IMR-90 (cell line): ENCODE measurements at regions not wholly inside any gene's neighbourhood (a gene's known extent, or its start where the extent isn't known, plus 50 kb on each side); places are given as distances from the start of the nearest gene placed in this dataset.

Experiments
- ATAC-seq: fragments of 200-7000 bp; cut with Tn5 transposase; 2 replicates; pipeline ENCODE4 v1.9.1; 2020; ENCODE audit warnings: low read depth, mild to moderate bottlenecking, moderate library complexity
- BruUV-seq: library from RNA; stranded (reverse); fragments of 400-500 nt; replicated peaks from 2 replicates; lab custom pipeline; 2021; lab: Mats Ljungman, UMichigan
- CTCF ChIA-PET: fragments of 300-600 bp; formaldehyde crosslinking; extraction: SDS; loops from one replicate; lab custom pipeline; 2021; ENCODE audit warnings: antibody characterized with exemption; lab: Yijun Ruan, JAX
- POLR2A ChIA-PET: fragments of 300-600 bp; sonication (Branson Sonifier 250); formaldehyde crosslinking; loops from one replicate; lab custom pipeline; 2022; ENCODE audit warnings: antibody characterized with exemption; ENCODE audit not compliant: unreplicated experiment; lab: Charles Lee
- DNase-seq: peaks from one replicate; pipeline ENCODE4 v3.0.0; 2013
- H2AFZ ChIP-seq: replicated peaks from 2 replicates; pipeline ENCODE3; 2013; ENCODE audit warnings: low read length, mild to moderate bottlenecking; ENCODE audit not compliant: poor library complexity
- H2AK5ac ChIP-seq: 2 replicates; pipeline ENCODE4 v1.6.1; 2013; ENCODE audit warnings: low read depth, low read length, inconsistent platforms
- H2AK9ac ChIP-seq: replicated peaks from 2 replicates; pipeline ENCODE3; 2013; ENCODE audit warnings: mild to moderate bottlenecking, low read depth, low read length, moderate library complexity; ENCODE audit not compliant: poor library complexity
- H2BK120ac ChIP-seq: 2 replicates; pipeline ENCODE4 v1.6.1; 2013; ENCODE audit warnings: low read depth, low read length, inconsistent platforms
- H2BK15ac ChIP-seq: 3 replicates; pipeline ENCODE4 v1.6.1; 2013; ENCODE audit warnings: low read depth, low read length, inconsistent platforms
- H2BK20ac ChIP-seq: 2 replicates; pipeline ENCODE4 v1.6.1; 2013; ENCODE audit warnings: low read depth, mild to moderate bottlenecking, inconsistent platforms, low read length, moderate library complexity
- H2BK5ac ChIP-seq: 2 replicates; pipeline ENCODE4 v1.6.1; 2013; ENCODE audit warnings: mild to moderate bottlenecking, low read depth, low read length, inconsistent platforms; ENCODE audit not compliant: poor library complexity, severe bottlenecking
- H3K14ac ChIP-seq: replicated peaks from 2 replicates; pipeline ENCODE4 v1.6.1; 2013; ENCODE audit warnings: low read depth, low read length, inconsistent platforms
- H3K18ac ChIP-seq: 2 replicates; pipeline ENCODE4 v1.6.1; 2013; ENCODE audit warnings: low read depth, low read length, control low read depth
- H3K23ac ChIP-seq: 2 replicates; pipeline ENCODE4 v1.6.1; 2013; ENCODE audit warnings: low read depth, low read length, inconsistent platforms
- H3K27ac ChIP-seq: 2 replicates; pipeline ENCODE4 v1.5.1; 2013; ENCODE audit warnings: mild to moderate bottlenecking, control low read depth, low read length; ENCODE audit not compliant: insufficient read depth
- H3K27me3 ChIP-seq: 2 replicates; pipeline ENCODE4 v1.6.1; 2013; ENCODE audit warnings: low read length; ENCODE audit not compliant: control insufficient read depth, insufficient read depth
- H3K36me3 ChIP-seq: 2 replicates; pipeline ENCODE4 v1.6.1; 2013; ENCODE audit warnings: low read length, mixed read lengths; ENCODE audit not compliant: control insufficient read depth, insufficient read depth
- H3K4ac ChIP-seq: 2 replicates; pipeline ENCODE4 v1.6.1; 2013; ENCODE audit warnings: low read depth, low read length, inconsistent platforms
- H3K4me1 ChIP-seq: 2 replicates; pipeline ENCODE4 v1.6.1; 2013; ENCODE audit warnings: low read length, mixed read lengths; ENCODE audit not compliant: control insufficient read depth, insufficient read depth
- H3K4me2 ChIP-seq: 2 replicates; pipeline ENCODE4 v1.6.1; 2013; ENCODE audit warnings: low read depth, mild to moderate bottlenecking, control low read depth, low read length, moderate library complexity
- H3K4me3 ChIP-seq: 2 replicates; pipeline ENCODE4 v1.5.1; 2013; ENCODE audit warnings: low read depth, mild to moderate bottlenecking, control low read depth, low read length, moderate library complexity; ENCODE audit not compliant: insufficient read depth
- H3K56ac ChIP-seq: 2 replicates; pipeline ENCODE4 v1.6.1; 2013; ENCODE audit warnings: low read length, inconsistent platforms; ENCODE audit not compliant: insufficient read depth; ENCODE audit errors: extremely low read depth
- H3K79me1 ChIP-seq, 2 experiments: 2 replicates each; pipeline ENCODE4 v1.6.1; 2013; ENCODE audit warnings: low read length in 2 of 2, inconsistent platforms in 1 of 2, low read depth in 1 of 2
- H3K9ac ChIP-seq: 2 replicates; pipeline ENCODE4 v1.6.1; 2013; ENCODE audit warnings: low read depth, low read length, control low read depth
- H3K9me1 ChIP-seq: 2 replicates; pipeline ENCODE4 v1.6.1; 2013; ENCODE audit warnings: low read length, inconsistent platforms; ENCODE audit not compliant: insufficient read depth
- H3K9me3 ChIP-seq: 2 replicates; pipeline ENCODE4 v1.6.1; 2013; ENCODE audit warnings: low read length; ENCODE audit not compliant: control insufficient read depth, insufficient read depth
- H4K20me1 ChIP-seq: 2 replicates; pipeline ENCODE4 v1.6.1; 2013; ENCODE audit warnings: low read length, inconsistent platforms; ENCODE audit not compliant: insufficient read depth
- H4K5ac ChIP-seq: 2 replicates; pipeline ENCODE4 v1.6.1; 2013; ENCODE audit warnings: mild to moderate bottlenecking, low read depth, low read length, control low read depth
- H4K8ac ChIP-seq, 2 experiments: 2 replicates each; pipeline ENCODE4 v1.6.1; 2013; ENCODE audit warnings: low read depth in 2 of 2, low read length in 2 of 2, control low read depth in 1 of 2, inconsistent platforms in 1 of 2
- H4K91ac ChIP-seq: 2 replicates; pipeline ENCODE4 v1.6.1; 2013; ENCODE audit warnings: low read depth, low read length, inconsistent platforms; ENCODE audit not compliant: insufficient read depth
- BHLHE40 ChIP-seq: fragments of 150-350 bp; IDR thresholded peaks from 2 replicates; pipeline ENCODE4 v1.6.1; 2016; ENCODE audit warnings: mild to moderate bottlenecking, low read depth, low read length
- CEBPB ChIP-seq: IDR thresholded peaks from 2 replicates; pipeline ENCODE4 v1.6.1; 2012; ENCODE audit warnings: low read depth, low read length, improper control_type of control experiment
- FOS ChIP-seq: fragments of 150-350 bp; IDR thresholded peaks from 2 replicates; pipeline ENCODE4 v1.6.1; 2016; ENCODE audit warnings: low read depth, low read length
- MAFK ChIP-seq: IDR thresholded peaks from 2 replicates; pipeline ENCODE4 v1.6.1; 2012; ENCODE audit warnings: low read depth, low read length, improper control_type of control experiment
- MAZ ChIP-seq: IDR thresholded peaks from 2 replicates; pipeline ENCODE4 v1.6.1; 2012; ENCODE audit warnings: low read depth, mild to moderate bottlenecking, low read length, improper control_type of control experiment, moderate library complexity, borderline replicate concordance
- MXI1 ChIP-seq: IDR thresholded peaks from 2 replicates; pipeline ENCODE4 v1.6.1; 2012; ENCODE audit warnings: low read depth, mild to moderate bottlenecking, low read length, moderate library complexity, borderline replicate concordance
- POLR2A ChIP-seq: IDR thresholded peaks from 2 replicates; pipeline ENCODE4 v1.6.1; 2012; ENCODE audit warnings: mild to moderate bottlenecking, low read depth, low read length
- RAD21 ChIP-seq: IDR thresholded peaks from 2 replicates; pipeline ENCODE4 v1.6.1; 2012; ENCODE audit warnings: low read length, improper control_type of control experiment
- WGBS, 2 experiments: methylation state at CpG; one replicate each; pipeline versions ENCODE4 v1.1.5 to v1.1.7; 2013; ENCODE audit warnings: missing lambda C conversion rate in 2 of 2; ENCODE audit not compliant: insufficient read length in 1 of 2; ENCODE audit errors: extremely low coverage in 2 of 2; 5-methylcytosine and 5-hydroxymethylcytosine counted together
- dilution Hi-C: fragments of 300-500 bp; cut with HindIII; formaldehyde crosslinking; loops from one replicate; pipeline ENCODE4 v1.14.3; 2018; ENCODE audit warnings: low sequenced_read_pairs; ENCODE audit not compliant: unreplicated experiment
- in situ Hi-C: fragments of 300-500 bp; cut with MboI; formaldehyde crosslinking; loops from 3 replicates; pipeline ENCODE4 v1.14.3; 2019; ENCODE audit warnings: low sequenced_read_pairs, inconsistent platforms, mixed read lengths
- intact Hi-C: fragments of 100-400 bp; cut with micrococcal nuclease; formaldehyde crosslinking; loops from 2 replicates; pipeline ENCODE4 v1.10.0; 2022

- dilution Hi-C loops (no loop called here), in situ Hi-C loops (no loop called here), intact Hi-C loops (no loop called here)
- no peaks in the 10 kb centered on the region for H3K4me1 ChIP-seq
- no peaks in the 10 kb centered on the region for H3K36me3 ChIP-seq
- peaks cover 2% of the 10 kb centered on the region for H3K27me3 ChIP-seq
- H4K20me1 ChIP-seq: no peaks in the 10 kb centered on the region
- H2BK120ac ChIP-seq: no peak overlapping the region
- 72% methylated on average over 4 of the region's 11 CpGs; no CpG with 5 or more reads in 1 of the 2 experiments for WGBS, 2 experiments
- BruUV-seq: no TSS peak
- DNase-seq (no peak), ATAC-seq (no peak)
- H3K9me3 ChIP-seq: no peaks in the 10 kb centered on the region
- no peak overlapping the region for H3K27ac ChIP-seq
- no peak overlapping the region for H2AK9ac ChIP-seq
- H3K9ac ChIP-seq: no peak overlapping the region
- H2BK5ac ChIP-seq: no peak overlapping the region
- H3K4me2 ChIP-seq: no peak overlapping the region
- no peaks in the 10 kb centered on the region for H3K79me1 ChIP-seq
- H2BK15ac ChIP-seq: no peak overlapping the region
- H2BK20ac ChIP-seq: no peak overlapping the region
- no peak overlapping the region for H4K8ac ChIP-seq
- no peak for TF ChIP-seq MAFK
- no peak for TF ChIP-seq RAD21
- no peak for TF ChIP-seq MXI1
- TF ChIP-seq MAZ: no peak
- TF ChIP-seq POLR2A: no peak
- no peak for TF ChIP-seq BHLHE40
- no peak for TF ChIP-seq FOS
- TF ChIP-seq CEBPB: no peak
- ChIA-PET CTCF (no interaction called here), POLR2A (no interaction called here)
- no peak overlapping the region for H2AFZ ChIP-seq
- no peak overlapping the region for H3K14ac ChIP-seq
- H3K56ac ChIP-seq: no peak overlapping the region
- H3K18ac ChIP-seq: no peak overlapping the region
- H4K5ac ChIP-seq: no peak overlapping the region
- no peaks in the 10 kb centered on the region for H3K9me1 ChIP-seq
- H3K4me3 ChIP-seq: no peak overlapping the region
- H4K91ac ChIP-seq: no peak overlapping the region
- no peak overlapping the region for H3K23ac ChIP-seq
- no peak overlapping the region for H2AK5ac ChIP-seq
- no peak overlapping the region for H3K4ac ChIP-seq
Observed at GRCh38 chr17:79279320-79279719, 204.7 kb downstream of the ENGASE start.
